NB4 (cell line): ENCODE measurements at regions not wholly inside any gene's neighbourhood (a gene's known extent, or its start where the extent isn't known, plus 50 kb on each side); places are given as distances from the start of the nearest gene placed in this dataset.

Source experiments
- CTCF ChIP-seq: IDR thresholded peaks from one replicate; pipeline ENCODE4 v1.5.1; 2012; ENCODE audit warnings: low read depth, low read length
- POLR2A ChIP-seq: IDR thresholded peaks from 2 replicates; pipeline ENCODE4 v1.6.1; 2011; ENCODE audit warnings: mild to moderate bottlenecking; ENCODE audit not compliant: insufficient read length; ENCODE audit errors: extremely low read depth
- TF ChIP-seq, protein P1 (sequence below): IDR thresholded peaks from 2 replicates; pipeline ENCODE4 v1.6.1; 2011; ENCODE audit warnings: low read depth, low read length

- TF ChIP-seq CTCF = no peak
- no peak for TF ChIP-seq POLR2A
- TF ChIP-seq, protein P1, sequence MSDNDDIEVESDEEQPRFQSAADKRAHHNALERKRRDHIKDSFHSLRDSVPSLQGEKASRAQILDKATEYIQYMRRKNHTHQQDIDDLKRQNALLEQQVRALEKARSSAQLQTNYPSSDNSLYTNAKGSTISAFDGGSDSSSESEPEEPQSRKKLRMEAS = no peak
Observed at GRCh38 chr10:29001801-29002200, 287.1 kb upstream of the LYZL1 start.
